Lower leg skin (tissue), 3 donors: ENCODE measurements at regions not wholly inside any gene's neighbourhood (a gene's known extent, or its start where the extent isn't known, plus 50 kb on each side); places are given as distances from the start of the nearest gene placed in this dataset.

Experiments used
- POLR2A ChIP-seq, 2 donors: fragments of 450-650 bp; IDR thresholded peaks; one replicate each; pipeline ENCODE4 v1.6.1; 2016 to 2017; ENCODE audit warnings: antibody characterized with exemption in 2 of 2, mild to moderate bottlenecking in 1 of 2, moderate library complexity in 1 of 2
- TF ChIP-seq, protein P1 (sequence below), 3 donors: fragments of 450-650 bp; IDR thresholded peaks; one replicate each; pipeline ENCODE4 v1.5.1; 2016; ENCODE audit warnings: antibody characterized with exemption in 3 of 3, mild to moderate bottlenecking in 3 of 3, moderate library complexity in 2 of 3

DNA sequence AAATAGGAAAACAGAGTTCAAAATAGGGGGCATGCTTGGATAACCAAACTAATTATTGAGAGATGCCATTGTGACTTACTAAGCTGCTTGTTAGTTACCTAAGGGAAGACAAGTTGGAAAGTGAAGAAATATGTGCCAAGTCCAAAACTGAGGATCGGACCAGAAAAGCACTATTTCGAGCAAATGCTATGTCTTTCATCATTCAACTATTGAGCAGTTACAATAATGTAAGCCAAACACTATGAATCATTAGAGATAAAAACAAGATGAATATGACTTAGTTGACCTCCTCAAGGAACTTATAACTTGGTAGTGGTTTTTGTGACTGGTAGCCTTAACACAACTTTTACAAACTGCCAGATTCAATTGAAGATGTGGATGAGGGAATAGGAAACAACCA, 240.6 kb upstream of the MPDZ start:
- TF ChIP-seq POLR2A (IDR thresholded peaks at IDR 0.05): no peak
- TF ChIP-seq, protein P1, sequence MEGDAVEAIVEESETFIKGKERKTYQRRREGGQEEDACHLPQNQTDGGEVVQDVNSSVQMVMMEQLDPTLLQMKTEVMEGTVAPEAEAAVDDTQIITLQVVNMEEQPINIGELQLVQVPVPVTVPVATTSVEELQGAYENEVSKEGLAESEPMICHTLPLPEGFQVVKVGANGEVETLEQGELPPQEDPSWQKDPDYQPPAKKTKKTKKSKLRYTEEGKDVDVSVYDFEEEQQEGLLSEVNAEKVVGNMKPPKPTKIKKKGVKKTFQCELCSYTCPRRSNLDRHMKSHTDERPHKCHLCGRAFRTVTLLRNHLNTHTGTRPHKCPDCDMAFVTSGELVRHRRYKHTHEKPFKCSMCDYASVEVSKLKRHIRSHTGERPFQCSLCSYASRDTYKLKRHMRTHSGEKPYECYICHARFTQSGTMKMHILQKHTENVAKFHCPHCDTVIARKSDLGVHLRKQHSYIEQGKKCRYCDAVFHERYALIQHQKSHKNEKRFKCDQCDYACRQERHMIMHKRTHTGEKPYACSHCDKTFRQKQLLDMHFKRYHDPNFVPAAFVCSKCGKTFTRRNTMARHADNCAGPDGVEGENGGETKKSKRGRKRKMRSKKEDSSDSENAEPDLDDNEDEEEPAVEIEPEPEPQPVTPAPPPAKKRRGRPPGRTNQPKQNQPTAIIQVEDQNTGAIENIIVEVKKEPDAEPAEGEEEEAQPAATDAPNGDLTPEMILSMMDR (IDR thresholded peaks at IDR 0.05): no peak
